Coronary artery (tissue), 2 donors: ENCODE measurements at regions not wholly inside any gene's neighbourhood (a gene's known extent, or its start where the extent isn't known, plus 50 kb on each side); places are given as distances from the start of the nearest gene placed in this dataset.

Source experiments
- DNase-seq: peaks from one replicate; pipeline ENCODE4 v3.0.0-alpha.2; 2017; ENCODE audit warnings: low spot score
- H3K27ac ChIP-seq, 2 donors: fragments of 200-600 bp; sonication (generic); one replicate each; pipeline ENCODE4 v1.5.1; 2016 to 2019
- H3K4me3 ChIP-seq: fragments of 200-600 bp; sonication (generic); 2 replicates; pipeline ENCODE4 v1.5.1; 2016; ENCODE audit warnings: mild to moderate bottlenecking, moderate library complexity
- CTCF ChIP-seq: fragments of 200-600 bp; sonication (generic); IDR thresholded peaks from one replicate; pipeline ENCODE4 v1.5.1; 2019; ENCODE audit warnings: antibody characterized with exemption

- peak; percentile 65 for DNase-seq
- Histone ChIP-seq H3K27ac (no peak overlapping the region), H3K4me3 (no peak overlapping the region)
- no peak for TF ChIP-seq CTCF
Observed at GRCh38 chr2:71889759-71890684, 257.6 kb downstream of the CYP26B1 start.

- DNase-seq: peak; percentile 50
- H3K27ac ChIP-seq: no peak overlapping the region
- TF ChIP-seq CTCF: no peak
- H3K4me3 ChIP-seq: no peak overlapping the region
Observed at GRCh38 chr2:71888751-71889445, 258.8 kb downstream of the CYP26B1 start.

- no peak for TF ChIP-seq CTCF
- peak; percentile 46 for DNase-seq
- no peak overlapping the region for H3K4me3 ChIP-seq
Observed at GRCh38 chr2:71887196-71887595, 260.5 kb downstream of the CYP26B1 start.

GRCh38 chr2:71886241-71886640 lies 261.4 kb downstream of the CYP26B1 start:
- TF ChIP-seq CTCF: no peak
- no peak for DNase-seq
- Histone ChIP-seq H3K27ac (no peak overlapping the region), H3K4me3 (no peak overlapping the region)

More at GRCh38 chr2:71887196-71887595, 260.5 kb downstream of the CYP26B1 start:
- H3K27ac ChIP-seq: no peak overlapping the region

- DNase-seq: peak; percentile 50
- Histone ChIP-seq H3K4me3 (no peak overlapping the region), H3K27ac (no peak overlapping the region)
- no peak for TF ChIP-seq CTCF
Observed at GRCh38 chr2:71884303-71885042, 263.2 kb downstream of the CYP26B1 start.

GRCh38 chr2:71882949-71883472 lies 264.7 kb downstream of the CYP26B1 start:
- peak overlapping the region in 1 of 2 donors; percentile 46 for H3K27ac ChIP-seq
- TF ChIP-seq CTCF: no peak
- H3K4me3 ChIP-seq: no peak overlapping the region
- peak; percentile 84 for DNase-seq
